HG03139 (cell line): ENCODE measurements at regions not wholly inside any gene's neighbourhood (a gene's known extent, or its start where the extent isn't known, plus 50 kb on each side); places are given as distances from the start of the nearest gene placed in this dataset.

Experiments used
- ATAC-seq: cut with Tn5 transposase; IDR thresholded peaks from one replicate; pipeline ENCODE4 v1.9.1; 2021; ENCODE audit not compliant: unreplicated experiment

GRCh38 chr9:1320607-1321195 is 270.5 kb downstream of the DMRT2 start:
- ATAC-seq, result no peak

DNA sequence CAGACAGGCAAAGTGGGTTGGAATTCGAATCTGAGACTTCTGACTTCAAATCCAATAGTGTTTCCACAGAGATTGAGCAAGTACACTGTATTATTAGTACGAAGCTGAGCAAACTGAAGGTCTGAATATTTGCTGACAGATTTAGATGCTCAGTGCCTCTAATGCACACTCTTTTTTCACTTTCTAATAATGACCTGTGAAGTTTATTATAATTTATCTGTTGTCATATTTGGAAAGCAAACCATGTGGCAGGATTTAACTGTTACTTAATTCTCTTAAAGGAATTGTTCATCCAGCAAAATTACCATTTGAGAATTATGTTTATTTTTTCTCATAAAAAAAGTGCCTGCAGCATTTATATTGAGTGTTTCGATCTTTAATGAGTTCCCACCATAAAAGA is 277.3 kb downstream of the DMRT2 start:
- no peak for ATAC-seq

DNA sequence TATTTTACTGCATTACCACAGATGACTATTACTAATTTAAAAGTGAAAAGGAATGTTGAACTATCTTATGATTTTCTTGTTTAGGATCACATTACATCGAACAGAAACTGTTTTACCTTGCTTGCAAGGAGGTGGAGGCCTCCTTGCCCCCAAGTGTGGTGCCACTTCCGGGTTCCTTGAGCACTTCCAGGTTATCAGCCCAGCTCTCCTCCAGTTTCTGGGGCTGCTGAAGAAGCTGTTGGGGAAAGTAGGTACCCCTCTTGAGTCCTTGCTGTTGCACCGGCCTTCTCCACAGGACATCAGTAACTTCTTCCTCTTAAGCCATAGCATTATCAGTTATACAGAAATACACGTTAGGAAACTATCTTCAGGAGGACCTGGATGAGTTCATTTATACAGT is 278.2 kb downstream of the DMRT2 start:
- no peak for ATAC-seq

DNA sequence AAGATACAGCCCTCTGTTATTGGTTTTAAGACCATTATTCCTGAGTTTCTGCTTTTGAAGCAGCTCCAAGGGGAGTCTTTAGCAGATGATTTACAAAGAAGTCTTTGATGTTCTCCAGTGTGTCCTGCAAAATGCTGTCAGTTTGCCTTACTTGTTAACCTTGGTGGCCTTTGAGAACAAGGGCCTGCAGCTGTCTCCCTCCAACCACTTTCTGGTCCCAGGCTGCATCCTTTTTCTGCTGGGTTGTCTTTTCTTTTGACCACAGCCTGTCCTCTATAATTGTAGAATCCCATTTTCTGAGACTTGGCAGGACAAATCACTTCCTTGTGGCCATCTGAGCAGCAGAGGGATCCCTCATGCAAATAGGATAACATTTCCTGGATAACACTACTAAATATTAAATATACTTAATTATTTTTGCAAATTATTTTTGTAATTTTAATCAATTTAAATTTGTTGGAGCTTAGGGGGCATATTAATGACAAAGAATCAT is 281.4 kb downstream of the DMRT2 start:
- ATAC-seq, result no peak

- no peak for ATAC-seq
Observed at GRCh38 chr9:1332156-1332555, 282.0 kb downstream of the DMRT2 start.

DNA sequence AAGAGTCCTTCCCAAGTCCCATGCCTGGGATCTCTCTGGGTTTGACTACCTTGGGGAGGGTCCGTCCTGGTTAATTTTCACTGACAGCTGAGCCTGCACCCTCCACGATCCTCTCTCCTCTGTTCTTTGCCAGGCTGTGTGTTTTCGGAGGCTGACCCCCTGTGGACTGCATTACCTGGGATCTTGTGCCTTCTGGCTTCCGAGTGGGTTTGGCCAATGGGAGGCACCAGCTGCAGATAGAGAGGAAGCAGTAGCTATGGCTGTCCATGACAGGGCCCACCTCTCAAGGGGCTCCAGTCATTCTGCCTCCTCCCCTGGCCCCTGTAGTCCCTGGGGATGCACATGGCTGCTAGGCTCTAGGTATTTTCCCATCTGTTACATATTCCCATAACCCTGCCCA is 285.0 kb downstream of the DMRT2 start:
- no peak for ATAC-seq

- ATAC-seq, result no peak
Observed at GRCh38 chr9:1337169-1337568, 287.0 kb downstream of the DMRT2 start.

DNA sequence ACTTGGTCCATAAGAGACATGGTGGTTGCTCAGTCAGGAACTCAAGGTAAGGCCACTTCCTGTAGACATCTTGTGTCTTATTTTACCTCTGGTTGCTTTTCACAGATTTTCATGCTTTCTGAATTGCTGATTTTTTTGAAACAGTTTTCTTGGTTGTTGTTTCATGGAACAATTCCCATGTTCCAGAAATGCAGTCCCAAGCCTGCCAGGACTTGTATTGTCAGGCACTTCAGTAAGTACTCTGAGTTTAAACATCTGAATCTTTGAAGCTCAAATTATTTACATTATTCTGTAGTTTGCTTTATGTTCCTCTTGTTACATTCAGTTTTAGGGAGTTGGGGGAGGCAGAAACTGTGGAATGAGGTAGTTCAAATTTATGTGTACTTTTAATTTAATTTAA is 290.2 kb downstream of the DMRT2 start:
- ATAC-seq, result no peak

- ATAC-seq, result no peak
Observed at GRCh38 chr9:1353291-1353690, 303.1 kb downstream of the DMRT2 start.

- no peak for ATAC-seq
Observed at GRCh38 chr9:1354086-1354485, 303.9 kb downstream of the DMRT2 start.

DNA sequence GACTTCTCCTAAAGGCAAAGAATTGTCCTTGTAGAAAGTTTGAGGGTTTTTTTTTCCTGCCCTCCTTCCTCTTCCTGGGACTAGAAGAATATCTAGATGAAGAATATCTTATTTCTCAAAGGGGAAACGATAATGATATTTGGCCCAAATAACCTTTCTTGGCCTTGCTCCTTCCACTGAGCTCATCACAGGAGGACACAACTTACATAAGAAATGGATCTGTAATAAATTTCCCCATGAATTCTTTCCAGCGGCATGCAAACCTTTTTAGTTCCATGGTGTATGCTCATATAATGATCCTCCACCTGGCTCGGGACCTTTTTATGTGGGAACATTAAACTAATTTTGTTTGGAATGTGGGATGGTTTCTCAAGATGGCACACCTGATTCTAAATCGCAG is 304.4 kb downstream of the DMRT2 start:
- no peak for ATAC-seq

DNA sequence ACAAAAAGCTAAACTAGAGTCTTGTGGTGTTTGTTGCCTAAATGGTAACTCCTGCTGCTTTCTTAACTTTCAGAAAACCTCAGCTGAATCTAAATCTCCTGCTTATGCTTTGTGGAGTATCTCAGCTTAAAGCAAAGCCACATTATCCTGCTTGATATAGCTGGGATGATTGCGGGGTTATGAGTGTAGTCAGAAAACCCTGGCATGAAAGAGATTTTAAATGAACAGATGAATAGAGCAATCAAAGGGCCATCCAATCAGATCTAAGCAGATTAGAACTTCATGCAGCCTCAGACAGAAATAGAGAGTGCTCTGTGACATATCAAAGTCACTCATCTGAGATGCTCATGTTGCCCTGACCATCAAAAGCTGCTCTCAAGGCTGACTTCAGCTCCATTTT is 305.5 kb downstream of the DMRT2 start:
- ATAC-seq, result no peak

DNA sequence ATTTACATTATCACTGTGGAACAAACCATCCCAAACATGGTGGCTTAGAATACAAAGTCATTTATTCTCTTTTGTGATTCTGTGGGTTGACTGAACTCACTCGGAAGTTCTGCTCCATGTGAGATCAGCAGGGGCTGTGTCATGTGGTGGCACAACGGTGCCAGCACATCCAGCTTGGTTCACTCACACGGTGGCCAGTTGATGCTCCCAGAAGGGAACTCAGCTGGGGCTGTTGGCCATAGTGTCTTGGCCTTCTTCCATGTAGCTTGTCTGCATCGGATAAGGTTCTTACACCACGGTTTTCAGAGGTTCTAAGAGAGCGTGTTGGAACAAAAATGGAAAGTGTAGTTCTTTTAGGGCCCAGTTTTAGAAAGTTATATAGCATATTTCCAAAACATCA is 312.7 kb downstream of the DMRT2 start:
- no peak for ATAC-seq

DNA sequence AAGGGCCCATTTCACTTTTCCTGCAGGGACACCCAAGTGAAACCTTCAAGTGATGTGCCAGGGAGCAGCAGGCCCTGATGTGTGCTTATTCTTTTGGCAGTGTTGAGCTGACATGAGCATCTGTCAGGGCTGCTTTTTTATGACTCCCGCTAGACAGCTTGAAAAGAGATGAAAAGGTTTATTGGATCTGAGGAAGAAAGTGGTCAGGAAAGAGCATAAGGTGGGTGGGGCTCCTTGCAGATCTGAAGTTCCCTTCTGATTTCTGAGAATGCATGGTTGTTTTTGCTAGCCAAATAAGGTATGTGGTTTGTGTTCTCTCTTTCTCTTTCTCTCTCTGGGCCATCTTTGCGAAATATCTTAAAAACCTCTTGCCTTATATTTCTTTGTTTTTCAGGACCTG is 316.1 kb downstream of the DMRT2 start:
- ATAC-seq, result no peak

DNA sequence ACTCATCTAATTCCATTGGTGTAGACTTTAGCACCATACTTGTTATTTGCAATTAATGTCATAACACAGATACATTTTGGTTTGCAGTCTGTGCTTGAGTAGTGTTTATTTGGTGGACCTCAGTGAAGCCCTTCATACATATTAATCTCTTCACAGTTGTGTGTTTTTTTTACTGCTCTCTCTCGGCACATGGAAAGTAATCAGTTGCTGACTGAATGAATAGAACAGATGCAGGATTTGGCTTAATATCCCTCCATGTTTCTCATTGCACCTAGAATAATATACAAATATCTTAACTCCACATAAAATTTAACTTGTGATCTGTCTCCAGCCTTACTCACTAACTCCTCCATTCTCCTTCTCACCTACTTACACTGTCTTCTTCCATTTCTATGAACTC is 319.1 kb downstream of the DMRT2 start:
- no peak for ATAC-seq

DNA sequence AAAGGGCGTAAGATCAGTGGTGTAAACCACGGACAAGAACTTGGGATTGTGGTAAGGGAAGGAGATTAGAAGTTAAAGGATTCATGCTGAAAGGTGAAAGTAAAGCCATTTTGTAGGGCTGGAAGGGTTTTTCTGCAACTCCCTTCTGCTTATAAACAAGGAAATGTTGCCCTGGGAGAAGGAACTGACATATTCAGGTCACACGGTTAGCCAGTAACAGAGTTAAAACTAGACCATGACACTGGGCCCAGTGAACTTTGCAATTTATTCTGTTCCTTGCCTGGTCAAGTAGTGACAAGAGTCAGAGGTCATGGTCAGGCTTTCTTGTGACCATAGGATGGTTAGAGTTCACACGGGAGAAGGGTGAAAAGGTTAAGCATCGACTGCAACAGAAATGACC is 323.3 kb downstream of the DMRT2 start:
- no peak for ATAC-seq

DNA sequence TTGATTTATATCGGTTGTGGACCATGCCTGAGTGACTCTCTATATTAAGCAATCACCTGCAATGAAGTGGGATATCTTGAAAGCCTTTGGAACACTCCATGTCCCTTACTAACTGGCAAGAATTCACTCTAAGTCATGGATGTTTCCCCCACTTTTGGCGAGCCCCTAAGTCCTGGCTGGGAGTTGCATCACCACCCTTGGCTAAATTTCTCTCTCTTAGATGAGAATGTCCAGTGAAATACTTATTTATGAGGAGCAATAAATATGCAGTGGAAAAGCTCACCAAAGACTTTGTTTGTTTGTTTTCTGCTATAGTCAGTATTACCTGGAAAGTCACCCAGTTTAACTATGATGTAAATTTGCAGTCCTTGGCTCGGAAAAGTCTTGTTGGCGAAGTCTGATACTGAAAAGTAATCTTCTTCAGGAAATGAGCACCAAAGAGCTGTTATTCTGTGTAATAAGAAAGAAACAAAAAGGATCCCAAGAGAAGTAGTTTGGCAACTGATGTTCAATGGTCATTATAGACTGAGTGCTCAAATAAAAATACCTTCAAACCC is 333.8 kb downstream of the DMRT2 start:
- ATAC-seq, result no peak

- no peak for ATAC-seq
Observed at GRCh38 chr9:1384816-1385215, 334.7 kb downstream of the DMRT2 start.

- no peak for ATAC-seq
Observed at GRCh38 chr9:1386420-1386819, 336.3 kb downstream of the DMRT2 start.

- no peak for ATAC-seq
Observed at GRCh38 chr9:1388216-1388615, 338.1 kb downstream of the DMRT2 start.

DNA sequence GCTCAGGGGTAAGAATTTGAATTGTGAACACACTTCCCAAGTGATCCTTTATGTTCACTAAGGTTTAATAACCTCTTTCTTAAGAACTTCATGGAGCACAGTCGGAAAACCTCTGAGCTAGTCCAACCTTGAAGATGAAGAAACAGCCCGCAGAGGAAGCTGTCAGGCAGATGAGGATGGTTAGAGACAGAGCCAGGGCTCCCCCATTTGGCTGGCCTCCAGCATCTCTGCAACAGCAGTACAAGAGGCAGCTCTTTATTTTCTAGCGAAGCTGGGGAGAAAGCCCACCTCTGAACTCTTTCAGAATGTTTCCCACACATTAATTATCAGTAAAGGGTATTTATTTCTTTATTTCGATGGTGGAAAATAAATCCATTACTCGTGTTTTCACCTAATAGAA is 350.8 kb downstream of the DMRT2 start:
- no peak for ATAC-seq

- ATAC-seq, result no peak
Observed at GRCh38 chr9:1404940-1405339, 354.8 kb downstream of the DMRT2 start.

DNA sequence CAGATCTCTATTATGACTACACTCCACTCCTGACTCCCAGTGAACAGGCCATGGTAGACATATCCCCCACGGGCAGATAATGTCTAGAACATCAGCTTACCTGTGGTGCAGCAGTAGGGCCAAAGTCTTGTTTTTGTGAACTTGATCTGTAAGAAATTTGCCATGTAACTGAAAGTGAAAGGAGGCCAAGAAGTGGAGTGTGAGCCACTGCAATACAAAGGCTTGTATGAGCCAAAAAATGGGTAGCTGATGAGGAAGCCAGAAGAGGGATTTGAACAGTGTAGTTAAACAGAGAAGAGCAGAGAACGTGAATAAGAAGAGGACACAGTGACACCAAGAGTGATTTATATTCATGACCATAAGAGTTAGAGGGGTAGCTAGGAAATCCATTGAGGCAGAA is 361.7 kb downstream of the DMRT2 start:
- ATAC-seq, result no peak
